VCaP (cell line): ENCODE measurements at regions not wholly inside any gene's neighbourhood (a gene's known extent, or its start where the extent isn't known, plus 50 kb on each side); places are given as distances from the start of the nearest gene placed in this dataset.

Experiments
- H3K27ac ChIP-seq: fragments of 450-650 bp; 2 replicates; pipeline ENCODE4 v1.5.1; 2017
- CTCF ChIP-seq: fragments of 450-650 bp; conservative IDR thresholded peaks from 2 replicates; pipeline ENCODE4 v1.5.1; 2017; ENCODE audit warnings: mild to moderate bottlenecking, moderate library complexity

GRCh38 chr5:120388016-120388781 lies 75.9 kb upstream of the PRR16 start:
- no peak overlapping the region for H3K27ac ChIP-seq

GRCh38 chr5:120394259-120394658 lies 69.8 kb upstream of the PRR16 start:
- no peak for TF ChIP-seq CTCF
- no peak overlapping the region for H3K27ac ChIP-seq

More at GRCh38 chr5:120388016-120388781, 75.9 kb upstream of the PRR16 start:
- no peak for TF ChIP-seq CTCF

GRCh38 chr5:120396186-120396585 lies 67.9 kb upstream of the PRR16 start:
- no peak overlapping the region for H3K27ac ChIP-seq
- no peak for TF ChIP-seq CTCF

GRCh38 chr5:120400356-120400755 lies 63.7 kb upstream of the PRR16 start:
- H3K27ac ChIP-seq, result no peak overlapping the region
- TF ChIP-seq CTCF, result no peak

GRCh38 chr5:120402606-120403005 lies 61.5 kb upstream of the PRR16 start:
- no peak overlapping the region for H3K27ac ChIP-seq
- no peak for TF ChIP-seq CTCF

- no peak for TF ChIP-seq CTCF
- H3K27ac ChIP-seq, result no peak overlapping the region
Measured at GRCh38 chr5:120405286-120405864, 58.7 kb upstream of the PRR16 start.

- TF ChIP-seq CTCF, result no peak
- no peak overlapping the region for H3K27ac ChIP-seq
Measured at GRCh38 chr5:120405923-120406322, 58.2 kb upstream of the PRR16 start.
